ENCODE measurements at regions not wholly inside any gene's neighbourhood (a gene's known extent, or its start where the extent isn't known, plus 50 kb on each side); places are given as distances from the start of the nearest gene placed in this dataset.

DNA sequence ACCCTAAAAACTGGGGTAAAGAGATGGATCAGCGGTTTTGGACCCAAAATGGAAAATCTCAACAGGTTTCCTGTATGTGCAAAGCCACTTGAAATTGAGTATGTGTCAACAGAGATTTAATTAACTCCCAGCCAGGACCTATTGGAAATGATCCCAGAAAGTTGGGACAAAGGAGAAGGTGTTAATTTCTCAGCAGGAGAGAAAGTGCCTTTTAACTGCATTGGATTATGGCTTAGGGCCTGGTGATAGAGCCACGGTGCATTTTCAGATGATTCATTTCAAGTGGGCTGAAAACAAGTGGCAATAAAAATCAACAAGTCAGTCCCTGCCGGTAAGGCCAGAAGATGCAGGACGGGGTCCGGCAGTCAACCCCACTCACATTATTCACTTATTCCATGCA lies 80.2 kb upstream of the BCL11A start:
- H3K4me3 ChIP-seq (ENCODE audit: low read length): no peak overlapping the region
- DNase-seq (ENCODE audit: low read depth): no peak
- TF ChIP-seq, protein P1, sequence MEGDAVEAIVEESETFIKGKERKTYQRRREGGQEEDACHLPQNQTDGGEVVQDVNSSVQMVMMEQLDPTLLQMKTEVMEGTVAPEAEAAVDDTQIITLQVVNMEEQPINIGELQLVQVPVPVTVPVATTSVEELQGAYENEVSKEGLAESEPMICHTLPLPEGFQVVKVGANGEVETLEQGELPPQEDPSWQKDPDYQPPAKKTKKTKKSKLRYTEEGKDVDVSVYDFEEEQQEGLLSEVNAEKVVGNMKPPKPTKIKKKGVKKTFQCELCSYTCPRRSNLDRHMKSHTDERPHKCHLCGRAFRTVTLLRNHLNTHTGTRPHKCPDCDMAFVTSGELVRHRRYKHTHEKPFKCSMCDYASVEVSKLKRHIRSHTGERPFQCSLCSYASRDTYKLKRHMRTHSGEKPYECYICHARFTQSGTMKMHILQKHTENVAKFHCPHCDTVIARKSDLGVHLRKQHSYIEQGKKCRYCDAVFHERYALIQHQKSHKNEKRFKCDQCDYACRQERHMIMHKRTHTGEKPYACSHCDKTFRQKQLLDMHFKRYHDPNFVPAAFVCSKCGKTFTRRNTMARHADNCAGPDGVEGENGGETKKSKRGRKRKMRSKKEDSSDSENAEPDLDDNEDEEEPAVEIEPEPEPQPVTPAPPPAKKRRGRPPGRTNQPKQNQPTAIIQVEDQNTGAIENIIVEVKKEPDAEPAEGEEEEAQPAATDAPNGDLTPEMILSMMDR (conservative IDR thresholded peaks at IDR 0.05; ENCODE audit: low read length): no peak

DNA sequence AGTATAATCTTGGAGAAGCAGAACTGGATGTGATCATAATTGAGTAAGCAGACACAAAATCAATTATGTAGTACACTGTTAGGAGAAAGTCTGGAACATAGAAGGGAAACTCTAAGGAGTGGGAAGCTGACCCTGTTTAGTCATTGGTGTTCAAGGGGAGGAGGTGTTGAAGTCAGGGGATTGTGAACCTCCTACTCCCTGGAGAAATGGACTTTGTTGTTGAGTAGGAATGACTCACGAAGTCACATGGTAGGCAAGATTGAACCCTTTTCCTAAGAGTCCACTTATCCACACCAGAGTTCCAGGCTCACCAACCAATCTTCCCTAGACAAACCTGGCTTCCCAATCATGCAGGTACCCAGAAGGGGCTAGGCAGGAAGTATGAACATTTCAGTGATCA lies 81.0 kb upstream of the BCL11A start:
- no peak overlapping the region for H3K4me3 ChIP-seq (ENCODE audit: low read length)
- no peak for DNase-seq (ENCODE audit: low read depth)
- TF ChIP-seq, protein P1 (conservative IDR thresholded peaks at IDR 0.05; ENCODE audit: low read length): no peak

DNA sequence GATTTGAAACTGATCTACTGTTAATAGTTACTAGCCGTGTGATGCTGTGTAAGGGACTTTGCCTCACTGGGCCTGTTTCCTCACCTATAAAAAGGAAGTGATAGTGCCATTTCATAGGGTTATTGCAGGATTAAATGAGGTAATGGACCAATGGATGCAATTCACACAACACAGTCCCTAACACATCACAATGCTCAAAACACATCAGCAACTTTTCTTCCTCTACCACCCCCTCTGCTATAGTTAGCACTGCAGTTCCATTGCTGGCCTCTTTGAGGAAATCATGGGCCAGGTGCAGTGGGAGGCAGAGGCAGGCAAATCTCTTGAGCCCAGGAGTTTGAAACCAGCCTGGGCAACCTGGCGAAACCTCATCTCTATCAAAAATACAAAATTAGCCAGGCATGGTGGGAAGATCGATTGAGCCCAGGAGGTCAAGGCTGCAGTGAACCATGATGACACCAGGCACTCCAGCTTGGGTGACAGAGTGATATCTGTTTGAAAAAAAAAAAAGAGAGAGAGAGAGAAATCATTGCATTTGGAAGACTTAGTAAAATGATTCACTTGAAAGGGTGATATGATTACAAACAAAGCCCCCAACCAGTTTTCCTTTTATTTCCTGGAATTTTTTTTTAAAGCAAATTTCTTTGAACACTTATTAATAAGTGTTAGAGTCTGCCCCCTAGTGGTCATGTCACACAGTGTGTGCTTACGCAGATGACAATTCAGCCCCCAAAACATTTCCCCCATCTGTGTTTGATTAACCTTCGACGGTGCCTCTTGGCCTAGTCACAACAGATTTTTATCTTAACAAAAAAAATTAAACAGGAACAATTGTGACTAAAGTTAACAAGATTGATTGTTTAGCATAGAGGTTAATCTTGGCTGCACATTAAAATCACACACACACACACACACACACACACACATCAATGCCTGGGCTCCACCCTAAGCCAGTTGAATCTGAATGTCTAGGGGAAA lies 88.6 kb upstream of the BCL11A start:
- TF ChIP-seq, protein P1 (conservative IDR thresholded peaks at IDR 0.05; ENCODE audit: low read length): peak; percentile 76
- H3K4me3 ChIP-seq (ENCODE audit: low read length): no peak overlapping the region
- DNase-seq (ENCODE audit: low read depth): peak; percentile 50

DNA sequence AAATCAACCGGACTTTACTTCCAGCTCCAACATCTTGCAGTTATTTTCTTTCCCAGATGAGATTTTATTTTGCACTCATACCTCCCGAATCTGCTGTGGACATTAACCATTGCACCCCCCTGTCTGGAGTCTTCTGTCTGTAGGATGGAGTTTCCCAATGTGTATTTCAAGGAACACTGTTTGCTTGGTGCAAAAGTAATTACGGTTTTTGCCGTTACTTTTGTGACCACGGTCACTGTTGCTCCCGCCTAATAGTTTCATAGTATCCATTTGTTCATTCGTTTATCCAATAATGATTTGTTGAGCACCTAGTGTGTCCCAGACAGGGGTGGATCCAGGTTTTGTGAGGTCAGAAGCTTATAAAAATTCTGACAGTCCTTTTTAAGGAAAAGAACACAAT lies 90.3 kb upstream of the BCL11A start:
- TF ChIP-seq, protein P1 (conservative IDR thresholded peaks at IDR 0.05; ENCODE audit: low read length): no peak
- no peak for DNase-seq (ENCODE audit: low read depth)
- no peak overlapping the region for H3K4me3 ChIP-seq (ENCODE audit: low read length)

DNA sequence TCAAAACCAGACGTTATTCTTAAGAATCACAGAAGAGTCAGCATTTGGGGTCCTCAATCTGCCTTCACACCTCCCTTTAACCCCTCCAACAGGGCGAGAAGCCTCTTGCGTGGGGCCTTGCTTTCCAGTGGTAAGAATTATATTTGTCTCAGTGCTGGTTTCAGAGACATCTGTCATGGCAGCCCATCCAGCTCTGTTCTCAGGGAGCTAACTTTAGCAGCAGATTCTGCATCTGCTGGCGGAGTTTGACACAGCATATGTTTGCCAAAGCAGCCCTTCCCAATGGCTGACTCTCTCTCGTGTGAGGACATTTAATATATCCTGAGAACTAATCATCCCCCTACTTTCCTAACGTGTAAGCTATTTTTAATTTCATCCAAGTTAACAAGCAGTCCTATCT lies 91.5 kb upstream of the BCL11A start:
- TF ChIP-seq, protein P1 (conservative IDR thresholded peaks at IDR 0.05; ENCODE audit: low read length): no peak
- no peak for DNase-seq (ENCODE audit: low read depth)
- H3K4me3 ChIP-seq (ENCODE audit: low read length): no peak overlapping the region

DNA sequence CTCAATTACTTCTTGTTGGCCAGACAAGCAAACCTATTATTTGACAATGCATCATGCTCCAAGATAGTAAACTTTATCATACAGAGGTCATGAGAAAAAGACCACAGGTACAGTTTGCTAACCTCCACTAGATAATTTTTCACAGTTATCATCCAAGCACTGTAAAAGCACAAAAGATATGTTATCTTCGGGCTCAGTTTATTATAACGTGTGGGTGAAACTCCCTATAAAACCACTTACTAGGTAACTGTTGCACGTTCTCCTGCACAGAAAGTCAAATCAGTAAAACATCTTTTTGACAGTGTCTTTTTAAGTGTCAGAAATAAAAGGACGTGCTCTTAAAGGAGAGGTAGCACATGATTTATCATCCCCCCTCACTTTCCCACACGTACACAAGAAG lies 94.7 kb upstream of the BCL11A start:
- H3K4me3 ChIP-seq (ENCODE audit: low read length): no peak overlapping the region
- TF ChIP-seq, protein P1 (conservative IDR thresholded peaks at IDR 0.05; ENCODE audit: low read length): no peak
- no peak for DNase-seq (ENCODE audit: low read depth)

DNA sequence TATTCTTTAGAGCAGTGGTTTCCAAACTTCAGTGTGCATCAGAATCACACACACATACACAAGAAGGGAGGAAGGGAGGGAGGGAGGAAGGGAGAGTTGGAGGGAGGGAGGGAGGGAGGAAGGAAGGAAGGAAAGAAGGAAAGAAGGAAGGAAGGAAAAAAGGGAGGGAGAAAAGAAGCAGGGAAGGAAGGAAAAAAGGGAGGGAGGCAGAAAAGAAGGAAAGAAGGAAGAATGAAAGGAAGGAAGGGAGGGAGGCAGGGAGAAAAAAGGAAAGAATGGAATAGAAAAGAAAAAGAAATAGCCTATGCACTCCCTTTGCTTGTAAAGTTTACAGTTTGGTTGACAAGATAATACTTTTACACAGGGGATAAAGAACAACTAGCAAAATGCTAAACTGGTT lies 96.3 kb upstream of the BCL11A start:
- TF ChIP-seq, protein P1 (conservative IDR thresholded peaks at IDR 0.05; ENCODE audit: low read length): no peak
- H3K4me3 ChIP-seq (ENCODE audit: low read length): no peak overlapping the region
- no peak for DNase-seq (ENCODE audit: low read depth)

All from AG10803 (cell line).